GM23338 (cell line): ENCODE measurements at regions not wholly inside any gene's neighbourhood (a gene's known extent, or its start where the extent isn't known, plus 50 kb on each side); places are given as distances from the start of the nearest gene placed in this dataset.

Source experiments
- EZH2phosphoT487 ChIP-seq: fragments of 200-600 bp; sonication (generic); IDR thresholded peaks from one replicate; pipeline ENCODE4 v1.8.1; 2018; ENCODE audit warnings: antibody characterized with exemption; ENCODE audit not compliant: unreplicated experiment
- TF ChIP-seq, protein P1 (sequence below), 2 experiments: fragments of 200-600 bp in 1 of 2; sonication (generic) in 1 of 2; conservative IDR thresholded peaks; 2 replicates each; pipeline versions ENCODE4 v1.5.1 to v1.6.1; 2016 to 2017; ENCODE audit warnings: antibody characterized with exemption in 2 of 2, low read depth in 2 of 2, mild to moderate bottlenecking in 2 of 2, moderate library complexity in 1 of 2

- TF ChIP-seq, protein P1, sequence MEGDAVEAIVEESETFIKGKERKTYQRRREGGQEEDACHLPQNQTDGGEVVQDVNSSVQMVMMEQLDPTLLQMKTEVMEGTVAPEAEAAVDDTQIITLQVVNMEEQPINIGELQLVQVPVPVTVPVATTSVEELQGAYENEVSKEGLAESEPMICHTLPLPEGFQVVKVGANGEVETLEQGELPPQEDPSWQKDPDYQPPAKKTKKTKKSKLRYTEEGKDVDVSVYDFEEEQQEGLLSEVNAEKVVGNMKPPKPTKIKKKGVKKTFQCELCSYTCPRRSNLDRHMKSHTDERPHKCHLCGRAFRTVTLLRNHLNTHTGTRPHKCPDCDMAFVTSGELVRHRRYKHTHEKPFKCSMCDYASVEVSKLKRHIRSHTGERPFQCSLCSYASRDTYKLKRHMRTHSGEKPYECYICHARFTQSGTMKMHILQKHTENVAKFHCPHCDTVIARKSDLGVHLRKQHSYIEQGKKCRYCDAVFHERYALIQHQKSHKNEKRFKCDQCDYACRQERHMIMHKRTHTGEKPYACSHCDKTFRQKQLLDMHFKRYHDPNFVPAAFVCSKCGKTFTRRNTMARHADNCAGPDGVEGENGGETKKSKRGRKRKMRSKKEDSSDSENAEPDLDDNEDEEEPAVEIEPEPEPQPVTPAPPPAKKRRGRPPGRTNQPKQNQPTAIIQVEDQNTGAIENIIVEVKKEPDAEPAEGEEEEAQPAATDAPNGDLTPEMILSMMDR (conservative IDR thresholded peaks at IDR 0.05; ENCODE audit: low read depth in 2 of 2) = no peak
- no peak for TF ChIP-seq EZH2phosphoT487
These were observed 204.7 kb downstream of the CDRT15L2 start for GRCh38 chr17:20784100-20784665.
